ENCODE measurements at regions not wholly inside any gene's neighbourhood (a gene's known extent, or its start where the extent isn't known, plus 50 kb on each side); places are given as distances from the start of the nearest gene placed in this dataset.

GRCh38 chr13:74645586-74645985, 511.4 kb upstream of the KLF12 start:
- DNase-seq: no peak

GRCh38 chr13:74644229-74644628, 510.0 kb upstream of the KLF12 start:
- no peak for DNase-seq

- DNase-seq: no peak
These were observed 507.4 kb upstream of the KLF12 start for GRCh38 chr13:74641586-74641985.

- DNase-seq: no peak
These were observed 499.5 kb upstream of the KLF12 start for GRCh38 chr13:74633734-74634133.

- DNase-seq: no peak
These were observed 495.8 kb upstream of the KLF12 start for GRCh38 chr13:74629985-74630384.

GRCh38 chr13:74625541-74625940, 491.3 kb upstream of the KLF12 start:
- no peak for DNase-seq

GRCh38 chr13:74623761-74624160, 489.6 kb upstream of the KLF12 start:
- no peak for DNase-seq

- no peak for DNase-seq
These were observed 488.1 kb upstream of the KLF12 start for GRCh38 chr13:74622284-74622683.

GRCh38 chr13:74620711-74621110, 486.5 kb upstream of the KLF12 start:
- no peak for DNase-seq

GRCh38 chr13:74620308-74620707, 486.1 kb upstream of the KLF12 start:
- DNase-seq: no peak

- no peak for DNase-seq
These were observed 463.3 kb upstream of the KLF12 start for GRCh38 chr13:74597526-74597925.

GRCh38 chr13:74596691-74597090, 462.5 kb upstream of the KLF12 start:
- no peak for DNase-seq

GRCh38 chr13:74593688-74594087, 459.5 kb upstream of the KLF12 start:
- DNase-seq: no peak

GRCh38 chr13:74586847-74587246, 452.6 kb upstream of the KLF12 start:
- DNase-seq: no peak

GRCh38 chr13:74576420-74576819, 442.2 kb upstream of the KLF12 start:
- no peak for DNase-seq

- DNase-seq: peak; percentile 62
These were observed 441.5 kb upstream of the KLF12 start for GRCh38 chr13:74575729-74576125.

- no peak for DNase-seq
These were observed 440.9 kb upstream of the KLF12 start for GRCh38 chr13:74574964-74575728.

GRCh38 chr13:74573654-74574053, 439.4 kb upstream of the KLF12 start:
- DNase-seq: no peak

- no peak for DNase-seq
These were observed 437.6 kb upstream of the KLF12 start for GRCh38 chr13:74571811-74572210.

- DNase-seq: no peak
These were observed 436.6 kb upstream of the KLF12 start for GRCh38 chr13:74570834-74571233.

GRCh38 chr13:74570046-74570445, 435.8 kb upstream of the KLF12 start:
- DNase-seq: no peak

GRCh38 chr13:74569251-74569650, 435.0 kb upstream of the KLF12 start:
- no peak for DNase-seq

GRCh38 chr13:74567485-74567884, 433.3 kb upstream of the KLF12 start:
- DNase-seq: no peak

- DNase-seq: no peak
These were observed 428.2 kb upstream of the KLF12 start for GRCh38 chr13:74562381-74562780.

GRCh38 chr13:74561155-74561554, 427.0 kb upstream of the KLF12 start:
- no peak for DNase-seq

All from CD4-positive, alpha-beta T cell treated with Interleukin-6 for 4 hours (primary cell).